ENCODE measurements at regions not wholly inside any gene's neighbourhood (a gene's known extent, or its start where the extent isn't known, plus 50 kb on each side); places are given as distances from the start of the nearest gene placed in this dataset.

- no peak for DNase-seq (ENCODE audit: low read depth)
- TF ChIP-seq CTCF (IDR thresholded peaks at IDR 0.05; ENCODE audit: insufficient read depth, low read length, poor library complexity, severe bottlenecking): no peak
- H3K36me3 ChIP-seq (ENCODE audit: control insufficient read depth, insufficient read depth, low read length): no peaks in the 10 kb centered on the region
Measured at GRCh38 chr16:85289760-85290625, 177.7 kb upstream of the CIBAR2 start.

GRCh38 chr16:85290626-85291301 lies 178.5 kb upstream of the CIBAR2 start:
- Histone ChIP-seq H3K4me3 (ENCODE audit: low read depth, low read length) (no peak overlapping the region), H3K27me3 (ENCODE audit: control insufficient read depth, insufficient read depth, low read length) (peaks cover 19% of the 10 kb centered on the region), H3K36me3 (ENCODE audit: control insufficient read depth, insufficient read depth, low read length) (no peaks in the 10 kb centered on the region)
- no peak for TF ChIP-seq CTCF (IDR thresholded peaks at IDR 0.05; ENCODE audit: insufficient read depth, low read length, poor library complexity, severe bottlenecking)
- no peak for DNase-seq (ENCODE audit: low read depth)

More at GRCh38 chr16:85289760-85290625, 177.7 kb upstream of the CIBAR2 start:
- no peak overlapping the region for H3K4me3 ChIP-seq (ENCODE audit: low read depth, low read length)
- H3K27me3 ChIP-seq (ENCODE audit: control insufficient read depth, insufficient read depth, low read length): peaks cover 17% of the 10 kb centered on the region

GRCh38 chr16:85291302-85292148 lies 179.3 kb upstream of the CIBAR2 start:
- no peak for TF ChIP-seq CTCF (IDR thresholded peaks at IDR 0.05; ENCODE audit: insufficient read depth, low read length, poor library complexity, severe bottlenecking)
- Histone ChIP-seq H3K4me3 (ENCODE audit: low read depth, low read length) (no peak overlapping the region), H3K36me3 (ENCODE audit: control insufficient read depth, insufficient read depth, low read length) (no peaks in the 10 kb centered on the region), H3K27me3 (ENCODE audit: control insufficient read depth, insufficient read depth, low read length) (peaks cover 20% of the 10 kb centered on the region)
- DNase-seq (ENCODE audit: low read depth): no peak

GRCh38 chr16:85293458-85293857 lies 181.2 kb upstream of the CIBAR2 start:
- H3K36me3 ChIP-seq (ENCODE audit: control insufficient read depth, insufficient read depth, low read length): no peaks in the 10 kb centered on the region
- peaks cover 13% of the 10 kb centered on the region for H3K27me3 ChIP-seq (ENCODE audit: control insufficient read depth, insufficient read depth, low read length)
- no peak for TF ChIP-seq CTCF (IDR thresholded peaks at IDR 0.05; ENCODE audit: insufficient read depth, low read length, poor library complexity, severe bottlenecking)
- DNase-seq (ENCODE audit: low read depth): no peak
- no peak overlapping the region for H3K4me3 ChIP-seq (ENCODE audit: low read depth, low read length)

- Histone ChIP-seq H3K4me3 (ENCODE audit: low read depth, low read length) (no peak overlapping the region), H3K27me3 (ENCODE audit: control insufficient read depth, insufficient read depth, low read length) (peaks cover 13% of the 10 kb centered on the region)
- no peak for TF ChIP-seq CTCF (IDR thresholded peaks at IDR 0.05; ENCODE audit: insufficient read depth, low read length, poor library complexity, severe bottlenecking)
Measured at GRCh38 chr16:85293904-85294642, 181.8 kb upstream of the CIBAR2 start.

More at GRCh38 chr16:85293904-85294642, 181.8 kb upstream of the CIBAR2 start:
- H3K36me3 ChIP-seq (ENCODE audit: control insufficient read depth, insufficient read depth, low read length): no peaks in the 10 kb centered on the region
- DNase-seq (ENCODE audit: low read depth): no peak

Measured in kidney epithelial cell (primary cell).